Esophagus (tissue), 2 donors: ENCODE measurements at regions not wholly inside any gene's neighbourhood (a gene's known extent, or its start where the extent isn't known, plus 50 kb on each side); places are given as distances from the start of the nearest gene placed in this dataset.
"Not testable (repeated sequence)": the region's sequence is repeated elsewhere in the genome, so short reads cannot be mapped to it uniquely, and the experiment has no call there.

ENCODE experiments used
- H3K27ac ChIP-seq, 2 donors: one replicate each; pipeline ENCODE4 v1.5.1; 2013; ENCODE audit warnings: low read depth in 2 of 2, mild to moderate bottlenecking in 2 of 2, inconsistent platforms in 1 of 2, low read length in 1 of 2, moderate library complexity in 1 of 2
- H3K27me3 ChIP-seq, 2 donors: one replicate each; pipeline ENCODE4 v1.6.1; 2013; ENCODE audit warnings: low read length in 2 of 2, control low read depth in 1 of 2, mild to moderate bottlenecking in 1 of 2; ENCODE audit not compliant: insufficient read depth in 2 of 2, control insufficient read depth in 1 of 2
- H3K36me3 ChIP-seq, 2 donors: one replicate each; pipeline ENCODE4 v1.6.1; 2013; ENCODE audit warnings: low read length in 1 of 2; ENCODE audit not compliant: control insufficient read depth in 2 of 2, insufficient read depth in 2 of 2
- H3K4me1 ChIP-seq, 2 donors: one replicate each; pipeline ENCODE4 v1.6.1; 2013; ENCODE audit warnings: low read length in 1 of 2; ENCODE audit not compliant: control insufficient read depth in 2 of 2, insufficient read depth in 2 of 2
- H3K4me3 ChIP-seq, 2 donors: one replicate each; pipeline ENCODE4 v1.5.1; 2013; ENCODE audit warnings: low read length in 2 of 2, mild to moderate bottlenecking in 2 of 2, low read depth in 1 of 2, moderate library complexity in 1 of 2
- H3K9me3 ChIP-seq, 2 donors: one replicate each; pipeline ENCODE4 v1.6.1; 2013; ENCODE audit warnings: mild to moderate bottlenecking in 2 of 2, low read depth in 1 of 2, low read length in 1 of 2, moderate library complexity in 1 of 2; ENCODE audit not compliant: control insufficient read depth in 2 of 2, insufficient read depth in 1 of 2
- WGBS, 2 donors: extraction: QIAGEN DNeasy Blood & Tissue Kit; methylation state at CpG; one replicate each; pipeline ENCODE4 v1.1.7; 2013; 5-methylcytosine and 5-hydroxymethylcytosine counted together
- donor health status: healthy with polysubstance abuse.
- donor health status: Bipolar disorder and iron deficiency.

DNA sequence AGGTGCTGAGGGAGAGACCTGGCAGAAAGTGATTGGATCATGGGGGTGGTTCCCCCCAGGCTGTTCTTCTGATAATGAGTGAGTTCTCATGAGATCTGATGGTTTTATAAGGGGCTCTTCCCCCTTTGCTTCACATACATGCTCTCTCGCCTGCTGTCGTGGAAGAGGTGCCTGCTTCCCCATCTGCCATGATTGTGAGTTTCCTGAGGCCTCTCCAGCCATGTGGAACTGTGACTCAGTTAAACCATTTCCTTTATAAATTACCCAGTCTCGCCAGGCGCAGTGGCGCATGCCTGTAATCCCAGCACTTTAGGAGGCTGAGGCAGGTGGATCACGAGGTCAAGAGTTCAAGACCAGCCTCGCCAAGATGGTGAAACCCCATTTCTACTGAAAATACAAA lies 154.5 kb downstream of the LMLN start:
- not testable (repeated sequence) for H3K4me1 ChIP-seq, H3K27me3 ChIP-seq, H3K36me3 ChIP-seq, H3K4me3 ChIP-seq, H3K27ac ChIP-seq, H3K9me3 ChIP-seq
- 87 to 92% methylated on average over 7 of the region's 7 CpGs for WGBS, 2 donors

DNA sequence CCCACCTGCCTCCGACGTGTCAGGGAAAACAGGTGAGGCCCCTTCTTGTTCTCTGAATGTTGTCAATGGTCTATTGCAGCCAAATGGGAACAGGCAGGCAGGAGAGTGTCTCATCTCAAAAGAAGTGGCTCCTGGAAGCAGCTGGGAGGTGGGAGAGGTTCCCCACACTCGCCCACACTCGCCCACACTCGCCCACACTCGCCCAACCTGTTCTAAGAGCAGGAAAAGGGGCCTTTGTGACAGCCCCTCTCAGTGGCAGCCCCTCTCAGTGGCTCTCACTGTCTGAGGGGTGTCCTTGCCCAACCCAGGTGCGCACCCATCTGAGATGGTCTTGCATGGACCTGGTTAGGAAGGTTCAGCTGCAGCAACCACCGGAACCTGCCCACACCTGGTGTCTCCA lies 162.2 kb downstream of the LMLN start:
- H3K9me3 ChIP-seq = not testable (repeated sequence)
- 64 to 72% methylated on average over 8 of the region's 8 CpGs for WGBS, 2 donors

DNA sequence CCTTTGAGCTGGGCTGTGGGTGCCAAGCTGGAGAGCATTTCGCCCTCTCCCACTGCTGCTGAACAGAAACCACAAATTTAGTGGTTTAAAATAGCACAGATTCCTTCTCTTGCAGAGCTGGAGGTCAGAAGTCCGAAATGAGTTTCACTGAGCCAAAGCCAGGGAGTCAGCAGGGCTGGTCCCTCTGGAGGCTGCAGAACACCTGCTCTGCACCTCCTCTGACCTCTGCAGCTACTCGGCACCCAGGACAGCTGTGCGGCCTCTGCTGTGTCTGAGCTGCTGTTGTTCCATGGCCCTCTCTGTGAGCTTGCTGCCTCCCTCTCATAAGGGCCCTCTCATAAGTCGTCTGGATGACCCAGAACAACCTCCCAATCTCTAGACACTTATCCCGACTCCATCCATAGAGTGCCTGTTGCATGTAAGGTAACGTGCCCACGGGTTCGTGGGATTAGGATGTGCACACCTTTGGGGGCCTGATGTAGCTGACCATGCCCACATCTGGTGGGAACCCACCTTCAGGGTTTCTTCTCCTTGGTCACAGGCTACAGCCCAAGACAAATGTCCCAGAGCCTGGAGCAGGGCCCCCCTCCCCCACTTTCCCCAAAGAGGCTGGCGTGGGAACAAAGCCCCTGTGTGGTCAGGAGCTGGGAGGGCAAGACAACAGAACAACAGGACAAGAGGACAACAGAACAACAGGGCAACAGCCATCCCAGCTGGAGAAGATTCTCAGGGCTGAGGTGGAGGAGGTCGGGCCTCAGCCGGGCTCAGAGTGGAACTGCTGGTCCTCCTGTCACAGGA lies 177.2 kb downstream of the LMLN start:
- not testable (repeated sequence) for H3K36me3 ChIP-seq, H3K9me3 ChIP-seq
- 69 to 73% methylated on average over 9 of the region's 12 CpGs for WGBS, 2 donors

More for the DNA sequence above, 162.2 kb downstream of the LMLN start:
- not testable (repeated sequence) for H3K36me3 ChIP-seq, H3K4me3 ChIP-seq, H3K27me3 ChIP-seq, H3K4me1 ChIP-seq, H3K27ac ChIP-seq

DNA sequence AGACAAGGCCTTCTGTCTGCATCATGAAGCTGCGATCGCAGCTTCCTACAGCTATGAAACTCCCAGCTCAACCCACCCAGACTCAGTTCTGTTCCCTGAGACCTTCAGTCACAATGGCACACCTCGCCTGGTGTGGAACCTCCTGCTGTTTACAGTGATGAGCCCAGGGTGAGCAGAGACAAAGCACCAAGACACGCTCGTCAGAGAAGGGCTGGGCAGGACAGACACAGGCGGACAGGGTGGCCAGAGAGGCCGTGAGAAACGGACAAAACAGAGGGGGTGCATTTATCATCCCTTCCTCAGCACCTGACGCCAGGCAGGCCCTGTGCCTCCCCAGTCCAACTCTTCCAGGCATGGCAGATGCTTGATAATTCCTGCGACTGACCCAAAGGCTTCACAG lies 178.2 kb downstream of the LMLN start:
- H3K27ac ChIP-seq, H3K27me3 ChIP-seq, H3K4me1 ChIP-seq, H3K9me3 ChIP-seq, H3K36me3 ChIP-seq, H3K4me3 ChIP-seq: not testable (repeated sequence)
- WGBS, 2 donors = 85 to 92% methylated on average over 6 to 7 of the region's 10 CpGs

More for the DNA sequence above, 177.2 kb downstream of the LMLN start:
- not testable (repeated sequence) for H3K27ac ChIP-seq, H3K27me3 ChIP-seq, H3K4me1 ChIP-seq, H3K4me3 ChIP-seq

DNA sequence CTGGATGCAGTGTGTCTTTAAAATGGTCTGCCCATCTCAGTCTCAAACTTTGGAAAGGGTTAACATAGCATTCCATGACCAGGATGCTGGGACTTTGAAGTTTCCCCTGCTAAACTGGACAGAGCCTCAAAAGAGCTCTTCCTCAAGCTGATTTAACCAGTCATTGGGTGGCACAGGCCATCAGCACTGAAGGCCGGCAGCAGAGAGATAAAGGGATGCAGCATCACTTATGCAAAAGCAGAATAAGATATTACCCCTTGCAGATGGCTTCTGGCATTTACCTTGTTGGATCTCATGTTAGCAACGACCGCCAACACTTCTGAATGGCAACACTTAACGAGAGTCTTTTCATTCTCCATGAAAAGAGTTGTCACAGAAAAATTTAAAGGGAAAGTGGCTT lies 179.0 kb downstream of the LMLN start:
- H3K27me3 ChIP-seq, H3K27ac ChIP-seq, H3K4me1 ChIP-seq, H3K4me3 ChIP-seq, H3K36me3 ChIP-seq, H3K9me3 ChIP-seq: not testable (repeated sequence)
- 36 to 39% methylated on average over 4 of the region's 4 CpGs for WGBS, 2 donors

DNA sequence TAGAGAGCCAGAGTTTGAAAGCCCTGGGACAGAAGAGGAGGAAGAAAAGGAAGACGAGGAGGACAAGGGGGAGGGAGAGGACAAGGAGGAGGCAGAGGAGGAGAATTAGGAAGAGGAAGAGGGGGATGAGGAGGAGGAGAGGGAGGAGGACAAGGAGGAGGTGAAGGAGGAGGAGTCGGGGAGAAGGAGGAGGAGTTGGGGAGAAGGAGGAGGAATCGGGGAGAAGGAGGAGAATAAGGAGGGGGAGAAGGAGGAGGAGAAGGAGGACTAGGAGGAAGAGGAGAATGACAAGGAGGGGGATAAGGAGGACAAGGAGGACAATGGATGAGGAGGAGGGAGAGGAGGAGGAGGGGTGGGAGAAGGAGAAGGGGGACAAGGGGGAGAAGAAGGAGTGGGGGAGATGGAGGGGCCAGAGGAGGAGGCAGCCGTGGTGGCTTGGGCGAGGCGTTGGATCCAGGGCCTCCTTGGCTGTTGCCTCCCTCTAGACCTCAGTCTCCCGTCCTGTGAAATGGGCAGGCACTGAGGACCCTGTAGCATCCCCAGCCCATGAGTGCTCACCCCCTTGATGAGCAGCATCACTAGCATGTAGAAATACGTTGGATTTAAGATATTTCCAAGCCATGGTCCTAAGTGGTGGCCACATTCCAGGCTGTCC lies 179.6 kb downstream of the LMLN start:
- not testable (repeated sequence) for H3K4me1 ChIP-seq, H3K27ac ChIP-seq, H3K4me3 ChIP-seq, H3K36me3 ChIP-seq, H3K27me3 ChIP-seq, H3K9me3 ChIP-seq
- WGBS, 2 donors = 52 to 53% methylated on average over 8 of the region's 8 CpGs

DNA sequence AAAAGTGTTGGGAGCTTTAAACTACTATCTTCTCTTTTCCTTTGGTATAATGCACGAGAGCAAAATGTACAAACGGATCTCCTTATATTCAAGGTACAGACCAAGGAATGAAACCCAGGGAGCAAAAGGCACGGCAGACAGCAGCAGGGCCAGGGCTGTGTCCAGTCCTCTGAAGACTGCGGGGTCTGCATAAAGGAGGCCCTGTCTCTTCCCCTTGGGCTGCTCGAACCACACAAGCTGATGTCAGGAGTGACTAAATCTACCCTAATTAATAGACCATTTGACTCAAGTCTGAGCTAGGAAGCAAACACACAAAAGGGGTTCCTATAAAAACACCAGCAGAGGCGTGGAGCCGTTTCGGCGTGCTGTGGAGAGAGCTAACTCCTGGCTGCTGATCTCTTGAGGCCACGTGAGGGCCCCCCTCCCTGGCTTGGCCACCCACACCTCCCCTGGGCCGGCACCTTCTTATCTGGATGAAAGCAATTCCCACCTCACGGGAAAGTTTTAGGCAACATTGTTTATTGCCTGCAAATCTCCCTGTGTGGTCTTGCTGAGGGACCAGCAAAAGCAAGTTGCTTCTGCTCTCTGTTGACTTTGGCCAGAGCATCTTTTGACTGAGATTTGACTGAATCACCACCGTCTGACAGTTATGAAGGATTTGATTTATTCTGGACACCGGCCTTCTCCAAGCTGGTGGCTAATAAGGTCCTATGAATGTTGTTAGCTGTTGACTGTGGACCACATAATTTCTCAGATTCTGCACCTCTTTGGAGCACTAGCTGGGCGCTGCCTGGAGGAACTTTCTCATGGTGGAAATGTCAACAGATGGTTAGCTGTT lies 183.5 kb downstream of the LMLN start:
- not testable (repeated sequence) for H3K36me3 ChIP-seq, H3K27me3 ChIP-seq, H3K4me3 ChIP-seq, H3K9me3 ChIP-seq, H3K4me1 ChIP-seq, H3K27ac ChIP-seq
- WGBS, 2 donors = 76 to 77% methylated on average over 10 to 11 of the region's 15 CpGs

DNA sequence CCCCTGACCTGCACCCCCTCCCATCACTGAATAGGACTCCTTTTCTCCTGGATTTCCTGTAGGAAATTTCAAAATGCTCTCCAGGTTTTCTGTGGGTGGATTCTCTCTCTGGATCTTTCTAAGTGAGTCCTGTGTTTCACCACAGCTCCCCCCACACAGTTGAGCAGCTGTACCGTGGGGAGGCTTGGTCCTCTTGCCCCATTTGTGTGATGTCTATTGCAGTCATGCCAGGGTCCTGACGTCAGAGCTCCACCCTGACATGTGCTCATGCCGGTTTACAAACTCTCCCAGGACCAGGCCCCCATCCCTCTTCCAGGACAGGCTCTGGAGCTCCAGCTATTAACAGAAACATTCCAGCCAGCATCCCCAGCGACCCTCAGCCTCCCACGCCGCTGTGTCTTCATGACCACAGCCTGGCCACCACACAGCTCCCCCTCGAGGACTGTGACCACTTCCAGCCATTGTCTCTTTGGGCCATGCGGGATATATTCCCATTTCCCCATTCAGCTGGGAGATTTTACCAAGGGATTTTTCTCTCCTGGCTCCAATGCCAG lies 185.3 kb downstream of the LMLN start:
- not testable (repeated sequence) for H3K27ac ChIP-seq, H3K4me1 ChIP-seq, H3K27me3 ChIP-seq, H3K9me3 ChIP-seq, H3K36me3 ChIP-seq, H3K4me3 ChIP-seq
- 24 to 40% methylated on average over 3 to 4 of the region's 8 CpGs for WGBS, 2 donors

DNA sequence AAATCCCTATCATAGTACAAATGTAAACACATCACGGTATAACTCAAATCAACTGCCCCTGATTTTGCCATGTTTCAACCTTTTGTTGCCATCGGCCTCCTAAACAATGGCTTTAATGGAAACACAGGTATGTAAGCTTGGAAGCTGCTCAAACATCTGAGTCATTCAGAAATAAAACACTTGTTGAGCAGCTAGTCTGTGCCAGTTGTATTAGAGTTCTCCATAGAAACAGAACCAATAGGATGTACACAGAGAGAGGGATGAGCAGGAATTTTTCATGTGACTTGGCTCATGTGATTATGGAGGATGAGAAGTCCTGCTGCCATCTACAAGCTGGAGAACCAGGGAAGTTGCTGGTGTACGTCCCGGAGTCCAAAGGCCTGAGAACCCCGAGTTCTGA lies 186.1 kb downstream of the LMLN start:
- 42 to 75% methylated on average over 3 to 4 of the region's 5 CpGs for WGBS, 2 donors
- not testable (repeated sequence) for H3K27ac ChIP-seq, H3K4me1 ChIP-seq

More for the DNA sequence above, 186.1 kb downstream of the LMLN start:
- not testable (repeated sequence) for H3K27me3 ChIP-seq, H3K4me3 ChIP-seq, H3K9me3 ChIP-seq, H3K36me3 ChIP-seq
